B cell (primary cell): ENCODE measurements at regions not wholly inside any gene's neighbourhood (a gene's known extent, or its start where the extent isn't known, plus 50 kb on each side); places are given as distances from the start of the nearest gene placed in this dataset.

ENCODE experiments used
- ATAC-seq: fragments of 200-7000 bp; cut with Tn5 transposase; one replicate; pipeline ENCODE4 v1.10.0; 2021; ENCODE audit warnings: low read depth, mild to moderate bottlenecking, moderate number of reproducible peaks, moderate library complexity
- CTCF ChIA-PET: fragments of 350-600 bp; sonication (Branson Sonifier 250); formaldehyde crosslinking; loops from one replicate; lab custom pipeline; 2021; ENCODE audit warnings: antibody characterized with exemption, inconsistent platforms; lab: Charles Lee
- POLR2A ChIA-PET: fragments of 350-600 bp; sonication (Branson Sonifier 250); formaldehyde crosslinking; loops from one replicate; lab custom pipeline; 2021; ENCODE audit warnings: antibody characterized with exemption; lab: Charles Lee
- DNase-seq: peaks from one replicate; pipeline ENCODE4 v3.0.0; 2013
- H2AFZ ChIP-seq: 2 replicates; pipeline ENCODE4 v1.6.1; 2012; ENCODE audit warnings: mild to moderate bottlenecking, low read depth, low read length; ENCODE audit not compliant: insufficient read depth, poor library complexity, severe bottlenecking
- H3K27ac ChIP-seq, 2 donors: 1 replicate in 1 of 2; 2 replicates in 1 of 2; pipeline ENCODE4 v1.5.1; 2012 to 2013; ENCODE audit warnings: low read length in 2 of 2, mild to moderate bottlenecking in 2 of 2, moderate library complexity in 1 of 2
- H3K27me3 ChIP-seq, 4 experiments: fragments of 200-600 bp in 1 of 4; sonication (generic) in 1 of 4; replicated peaks in 1 of 4; 1 replicate in 2 of 4; 2 replicates in 2 of 4; pipeline versions ENCODE4 v1.6.1 to v1.7.0; 2013 to 2016; ENCODE audit warnings: low read length in 3 of 4, mild to moderate bottlenecking in 2 of 4, mixed read lengths in 1 of 4, moderate library complexity in 1 of 4; ENCODE audit not compliant: insufficient read depth in 4 of 4, control insufficient read depth in 3 of 4; ENCODE audit errors: control extremely low read depth in 1 of 4
- H3K36me3 ChIP-seq, 2 experiments: replicated peaks in 1 of 2; 1 replicate in 1 of 2; 2 replicates in 1 of 2; pipeline versions ENCODE4 v1.6.1 to v1.7.1; 2013; ENCODE audit warnings: low read length in 1 of 2; ENCODE audit not compliant: insufficient read depth in 2 of 2, control insufficient read depth in 1 of 2; ENCODE audit errors: control extremely low read depth in 1 of 2, extremely low read depth in 1 of 2
- H3K4me1 ChIP-seq, 2 donors: fragments of 200-600 bp in 1 of 2; sonication (generic) in 1 of 2; 1 replicate in 1 of 2; 2 replicates in 1 of 2; pipeline versions ENCODE4 v1.5.1 to v1.6.1; 2013 to 2017; ENCODE audit warnings: low read length in 2 of 2; ENCODE audit not compliant: control insufficient read depth in 2 of 2, insufficient read depth in 2 of 2
- H3K4me2 ChIP-seq: replicated peaks from 2 replicates; pipeline ENCODE3; 2012; ENCODE audit warnings: mild to moderate bottlenecking, low read depth, low read length; ENCODE audit not compliant: poor library complexity, severe bottlenecking
- H3K4me3 ChIP-seq, 5 experiments: fragments of 200-600 bp in 1 of 5; sonication (generic) in 1 of 5; 1 replicate in 3 of 5; 2 replicates in 2 of 5; pipeline versions ENCODE4 v1.5.1 to v1.7.0; 2011 to 2016; ENCODE audit warnings: low read length in 4 of 5, mild to moderate bottlenecking in 4 of 5, low read depth in 2 of 5, control low read depth in 1 of 5, moderate library complexity in 1 of 5; ENCODE audit not compliant: insufficient read depth in 1 of 5; ENCODE audit errors: control extremely low read depth in 1 of 5, extremely low read depth in 1 of 5
- H3K79me2 ChIP-seq: fragments of 200-600 bp; sonication (generic); one replicate; pipeline ENCODE4 v1.6.0; 2016; ENCODE audit warnings: low read length; ENCODE audit not compliant: control insufficient read depth, insufficient read depth
- H3K9ac ChIP-seq: fragments of 200-600 bp; sonication (generic); 2 replicates; pipeline ENCODE4 v1.6.1; 2017; ENCODE audit warnings: mild to moderate bottlenecking, low read length, moderate library complexity
- H3K9me3 ChIP-seq, 3 donors: one replicate each; pipeline versions ENCODE4 v1.6.1 to v1.7.1; 2013; ENCODE audit warnings: low read length in 2 of 3; ENCODE audit not compliant: control insufficient read depth in 2 of 3, insufficient read depth in 1 of 3; ENCODE audit errors: control extremely low read depth in 1 of 3
- H4K20me1 ChIP-seq: 2 replicates; pipeline ENCODE4 v1.6.0; 2012; ENCODE audit warnings: mild to moderate bottlenecking, low read length; ENCODE audit not compliant: insufficient read depth, control insufficient read depth, poor library complexity, severe bottlenecking
- H3K27ac Mint-ChIP-seq: one replicate; pipeline ENCODE4 v1.8.0; 2021; ENCODE audit warnings: mixed read lengths
- H3K27me3 Mint-ChIP-seq: one replicate; pipeline ENCODE4 v1.8.0; 2021; ENCODE audit warnings: mixed read lengths
- H3K4me1 Mint-ChIP-seq: one replicate; pipeline ENCODE4 v1.8.0; 2021; ENCODE audit warnings: mixed read lengths
- H3K4me3 Mint-ChIP-seq: one replicate; pipeline ENCODE4 v1.8.0; 2021; ENCODE audit warnings: mixed read lengths
- H3K9me3 Mint-ChIP-seq: one replicate; pipeline ENCODE4 v1.8.0; 2022; ENCODE audit warnings: mixed read lengths; ENCODE audit not compliant: insufficient read depth
- EZH2 ChIP-seq: IDR thresholded peaks from 2 replicates; pipeline ENCODE4 v1.6.1; 2012; ENCODE audit warnings: borderline replicate concordance, low read depth, mild to moderate bottlenecking, moderate library complexity, low read length; ENCODE audit not compliant: insufficient read depth, poor library complexity, severe bottlenecking
- WGBS: methylation state at CpG from one replicate; pipeline ENCODE4 v1.1.5; 2013; ENCODE audit warnings: missing lambda C conversion rate; ENCODE audit not compliant: insufficient coverage; 5-methylcytosine and 5-hydroxymethylcytosine counted together
- intact Hi-C: fragments of 100-400 bp; cut with micrococcal nuclease; formaldehyde crosslinking; loops from one replicate; pipeline ENCODE4 v1.10.0; 2022
- TF ChIP-seq, protein P1 (sequence below): fragments of 200-600 bp; IDR thresholded peaks from one replicate; pipeline ENCODE4 v1.8.0; 2022; ENCODE audit warnings: antibody characterized with exemption, mild to moderate bottlenecking

DNA sequence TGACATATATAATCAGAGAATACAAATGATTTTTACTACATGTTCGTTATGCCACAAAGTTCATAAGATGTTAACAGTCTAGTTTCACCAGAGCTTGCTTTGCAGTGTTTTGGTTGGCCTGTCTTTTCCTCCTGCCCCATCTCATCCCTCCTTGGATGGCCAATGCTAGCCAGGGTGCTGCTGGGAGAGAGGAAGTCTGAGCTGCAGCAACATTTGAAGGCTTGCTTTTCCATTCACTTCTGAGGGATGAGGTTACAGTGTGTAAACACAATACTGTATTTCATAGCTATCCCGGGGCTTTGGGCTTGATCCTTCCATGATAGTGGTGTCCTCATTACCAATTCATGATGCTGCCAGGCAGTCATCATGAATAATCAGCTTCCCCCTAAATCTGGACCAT lies 170.5 kb downstream of the RAB11FIP2 start:
- Histone ChIP-seq H3K79me2 (no peaks in the 10 kb centered on the region), H4K20me1 (no peaks in the 10 kb centered on the region), H3K4me1 (no peaks in the 10 kb centered on the region), H3K36me3 (no peaks in the 10 kb centered on the region), H3K4me3 (no peak overlapping the region), H2AFZ (no peak overlapping the region), H3K27me3 (peaks cover 0 to 3% (median 0%) of the 10 kb centered on the region in 4 experiments), H3K9me3 (no peaks in the 10 kb centered on the region), H3K4me2 (no peak overlapping the region), H3K9ac (no peak overlapping the region), H3K27ac (no peak overlapping the region)
- Mint-ChIP-seq H3K9me3 (no peaks in the 10 kb centered on the region), H3K4me3 (no peak overlapping the region), H3K27me3 (peaks cover 8% of the 10 kb centered on the region), H3K27ac (no peak overlapping the region), H3K4me1 (no peaks in the 10 kb centered on the region)
- intact Hi-C loops: no loop called here
- ChIA-PET POLR2A (no interaction called here), CTCF (no interaction called here)
- DNase-seq (no peak), ATAC-seq (no peak)
- TF ChIP-seq, protein P1, sequence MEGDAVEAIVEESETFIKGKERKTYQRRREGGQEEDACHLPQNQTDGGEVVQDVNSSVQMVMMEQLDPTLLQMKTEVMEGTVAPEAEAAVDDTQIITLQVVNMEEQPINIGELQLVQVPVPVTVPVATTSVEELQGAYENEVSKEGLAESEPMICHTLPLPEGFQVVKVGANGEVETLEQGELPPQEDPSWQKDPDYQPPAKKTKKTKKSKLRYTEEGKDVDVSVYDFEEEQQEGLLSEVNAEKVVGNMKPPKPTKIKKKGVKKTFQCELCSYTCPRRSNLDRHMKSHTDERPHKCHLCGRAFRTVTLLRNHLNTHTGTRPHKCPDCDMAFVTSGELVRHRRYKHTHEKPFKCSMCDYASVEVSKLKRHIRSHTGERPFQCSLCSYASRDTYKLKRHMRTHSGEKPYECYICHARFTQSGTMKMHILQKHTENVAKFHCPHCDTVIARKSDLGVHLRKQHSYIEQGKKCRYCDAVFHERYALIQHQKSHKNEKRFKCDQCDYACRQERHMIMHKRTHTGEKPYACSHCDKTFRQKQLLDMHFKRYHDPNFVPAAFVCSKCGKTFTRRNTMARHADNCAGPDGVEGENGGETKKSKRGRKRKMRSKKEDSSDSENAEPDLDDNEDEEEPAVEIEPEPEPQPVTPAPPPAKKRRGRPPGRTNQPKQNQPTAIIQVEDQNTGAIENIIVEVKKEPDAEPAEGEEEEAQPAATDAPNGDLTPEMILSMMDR: no peak
- WGBS: no CpG with 5 or more reads among the region's 2 CpGs

- WGBS: 88% methylated on average over 5 of the region's 5 CpGs
Measured at GRCh38 chr10:117878626-117879025, 168.1 kb downstream of the RAB11FIP2 start.

More at GRCh38 chr10:117878626-117879025, 168.1 kb downstream of the RAB11FIP2 start:
- Histone ChIP-seq H3K4me3 (no peak overlapping the region), H3K4me1 (no peaks in the 10 kb centered on the region), H3K79me2 (no peaks in the 10 kb centered on the region), H3K27me3 (peaks cover 0 to 3% (median 0%) of the 10 kb centered on the region in 4 experiments), H3K9ac (no peak overlapping the region), H4K20me1 (no peaks in the 10 kb centered on the region), H2AFZ (no peak overlapping the region), H3K36me3 (no peaks in the 10 kb centered on the region), H3K27ac (no peak overlapping the region), H3K4me2 (no peak overlapping the region), H3K9me3 (no peaks in the 10 kb centered on the region)
- TF ChIP-seq, protein P1: no peak
- no peak for TF ChIP-seq EZH2
- Mint-ChIP-seq H3K4me1 (no peaks in the 10 kb centered on the region), H3K9me3 (no peaks in the 10 kb centered on the region), H3K27ac (no peak overlapping the region), H3K4me3 (no peak overlapping the region), H3K27me3 (peaks cover 8% of the 10 kb centered on the region)
- CTCF ChIA-PET: interaction anchor here (0.7 to 0.8 kb wide), 2 partner anchors 17 to 300 kb away, joined by 3 read pairs; no protein-coding TSS in a partner anchor
- ATAC-seq (no peak), DNase-seq (no peak)
- POLR2A ChIA-PET: no interaction called here
- intact Hi-C loops: no loop called here
